A549 (cell line): ENCODE measurements at regions not wholly inside any gene's neighbourhood (a gene's known extent, or its start where the extent isn't known, plus 50 kb on each side); places are given as distances from the start of the nearest gene placed in this dataset.

Experiments
- CEBPB ChIP-seq, 2 experiments: fragments of >200 bp in 1 of 2; sonication (Bioruptor Twin) in 1 of 2; formaldehyde crosslinking in 1 of 2; IDR thresholded peaks; 2 replicates each; pipeline ENCODE4 v1.6.1; 2012 to 2016
- EP300 ChIP-seq, 2 experiments: fragments of >200 bp; sonication (Bioruptor Twin); formaldehyde crosslinking; IDR thresholded peaks; 2 replicates in 1 of 2; 3 replicates in 1 of 2; pipeline ENCODE4 v1.6.1; 2016 to 2017
- ESRRA ChIP-seq: fragments of 150-350 bp; IDR thresholded peaks from 2 replicates; pipeline ENCODE4 v1.6.1; 2014; ENCODE audit warnings: mild to moderate bottlenecking, low read length, borderline replicate concordance
- HOXA7 ChIP-seq: fragments of 250-450 bp; sonication (Bioruptor Pico); IDR thresholded peaks from 2 replicates; pipeline ENCODE4 v1.5.0; 2020; ENCODE audit warnings: mild to moderate bottlenecking, moderate library complexity
- KDM5A ChIP-seq: fragments of 200-600 bp; sonication (generic); IDR thresholded peaks from 2 replicates; pipeline ENCODE4 v1.6.1; 2016; ENCODE audit warnings: antibody characterized with exemption, mild to moderate bottlenecking
- MAFK ChIP-seq: fragments of 450-650 bp; IDR thresholded peaks from 2 replicates; pipeline ENCODE4 v1.6.1; 2014; ENCODE audit not compliant: partially characterized antibody
- MAX ChIP-seq: IDR thresholded peaks from 2 replicates; pipeline ENCODE4 v1.6.1; 2012
- PBX3 ChIP-seq: IDR thresholded peaks from 2 replicates; pipeline ENCODE4 v1.6.1; 2012
- PHF8 ChIP-seq: fragments of 200-600 bp; sonication (generic); IDR thresholded peaks from 2 replicates; pipeline ENCODE4 v1.6.1; 2016; ENCODE audit warnings: low read depth, mild to moderate bottlenecking, antibody characterized with exemption, moderate library complexity, borderline replicate concordance
- POLR2A ChIP-seq: IDR thresholded peaks from 2 replicates; pipeline ENCODE4 v1.6.1; 2012; ENCODE audit warnings: mild to moderate bottlenecking, low read length
- RFX5 ChIP-seq: fragments of 450-650 bp; IDR thresholded peaks from 2 replicates; pipeline ENCODE4 v1.7.1; 2014; ENCODE audit warnings: antibody characterized with exemption, mild to moderate bottlenecking, moderate library complexity
- TF ChIP-seq, protein P1 (sequence below): fragments of >200 bp; sonication (Bioruptor Twin); formaldehyde crosslinking; IDR thresholded peaks from 3 replicates; pipeline ENCODE4 v1.5.1; 2016
- TF ChIP-seq, protein P2 (sequence below): fragments of 200-600 bp; sonication (generic); IDR thresholded peaks from 2 replicates; pipeline ENCODE4 v1.6.1; 2016; ENCODE audit warnings: antibody characterized with exemption, mild to moderate bottlenecking, moderate library complexity

DNA sequence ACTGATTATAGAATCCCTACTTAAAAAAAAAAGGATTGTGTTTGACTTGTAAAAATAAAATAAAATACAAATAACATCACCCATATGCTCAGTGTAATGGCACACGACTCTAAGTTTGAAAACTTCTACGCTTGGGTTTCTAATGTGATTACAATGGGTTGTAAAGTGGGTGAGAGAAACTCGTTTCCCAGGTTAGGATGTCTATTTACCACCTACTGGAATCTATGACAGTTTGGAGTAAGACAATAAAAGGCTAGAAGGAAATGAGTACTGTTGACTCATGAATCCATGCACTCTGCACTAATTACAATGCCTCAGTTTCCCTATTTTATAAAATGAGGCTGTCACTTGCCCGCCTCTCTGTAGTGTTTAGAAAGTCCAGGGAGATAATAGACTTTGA lies 204.0 kb upstream of the FOXN2 start:
- no peak for TF ChIP-seq MAX
- TF ChIP-seq, protein P1, sequence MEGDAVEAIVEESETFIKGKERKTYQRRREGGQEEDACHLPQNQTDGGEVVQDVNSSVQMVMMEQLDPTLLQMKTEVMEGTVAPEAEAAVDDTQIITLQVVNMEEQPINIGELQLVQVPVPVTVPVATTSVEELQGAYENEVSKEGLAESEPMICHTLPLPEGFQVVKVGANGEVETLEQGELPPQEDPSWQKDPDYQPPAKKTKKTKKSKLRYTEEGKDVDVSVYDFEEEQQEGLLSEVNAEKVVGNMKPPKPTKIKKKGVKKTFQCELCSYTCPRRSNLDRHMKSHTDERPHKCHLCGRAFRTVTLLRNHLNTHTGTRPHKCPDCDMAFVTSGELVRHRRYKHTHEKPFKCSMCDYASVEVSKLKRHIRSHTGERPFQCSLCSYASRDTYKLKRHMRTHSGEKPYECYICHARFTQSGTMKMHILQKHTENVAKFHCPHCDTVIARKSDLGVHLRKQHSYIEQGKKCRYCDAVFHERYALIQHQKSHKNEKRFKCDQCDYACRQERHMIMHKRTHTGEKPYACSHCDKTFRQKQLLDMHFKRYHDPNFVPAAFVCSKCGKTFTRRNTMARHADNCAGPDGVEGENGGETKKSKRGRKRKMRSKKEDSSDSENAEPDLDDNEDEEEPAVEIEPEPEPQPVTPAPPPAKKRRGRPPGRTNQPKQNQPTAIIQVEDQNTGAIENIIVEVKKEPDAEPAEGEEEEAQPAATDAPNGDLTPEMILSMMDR, result no peak
- no peak for TF ChIP-seq RFX5
- no peak for TF ChIP-seq ESRRA
- TF ChIP-seq PBX3, result no peak
- TF ChIP-seq CEBPB (IDR thresholded peaks at IDR 0.05), result no peak
- TF ChIP-seq HOXA7 (CRISPR knock-in tag), result no peak
- no peak for TF ChIP-seq PHF8
- no peak for TF ChIP-seq KDM5A
- TF ChIP-seq, protein P2, sequence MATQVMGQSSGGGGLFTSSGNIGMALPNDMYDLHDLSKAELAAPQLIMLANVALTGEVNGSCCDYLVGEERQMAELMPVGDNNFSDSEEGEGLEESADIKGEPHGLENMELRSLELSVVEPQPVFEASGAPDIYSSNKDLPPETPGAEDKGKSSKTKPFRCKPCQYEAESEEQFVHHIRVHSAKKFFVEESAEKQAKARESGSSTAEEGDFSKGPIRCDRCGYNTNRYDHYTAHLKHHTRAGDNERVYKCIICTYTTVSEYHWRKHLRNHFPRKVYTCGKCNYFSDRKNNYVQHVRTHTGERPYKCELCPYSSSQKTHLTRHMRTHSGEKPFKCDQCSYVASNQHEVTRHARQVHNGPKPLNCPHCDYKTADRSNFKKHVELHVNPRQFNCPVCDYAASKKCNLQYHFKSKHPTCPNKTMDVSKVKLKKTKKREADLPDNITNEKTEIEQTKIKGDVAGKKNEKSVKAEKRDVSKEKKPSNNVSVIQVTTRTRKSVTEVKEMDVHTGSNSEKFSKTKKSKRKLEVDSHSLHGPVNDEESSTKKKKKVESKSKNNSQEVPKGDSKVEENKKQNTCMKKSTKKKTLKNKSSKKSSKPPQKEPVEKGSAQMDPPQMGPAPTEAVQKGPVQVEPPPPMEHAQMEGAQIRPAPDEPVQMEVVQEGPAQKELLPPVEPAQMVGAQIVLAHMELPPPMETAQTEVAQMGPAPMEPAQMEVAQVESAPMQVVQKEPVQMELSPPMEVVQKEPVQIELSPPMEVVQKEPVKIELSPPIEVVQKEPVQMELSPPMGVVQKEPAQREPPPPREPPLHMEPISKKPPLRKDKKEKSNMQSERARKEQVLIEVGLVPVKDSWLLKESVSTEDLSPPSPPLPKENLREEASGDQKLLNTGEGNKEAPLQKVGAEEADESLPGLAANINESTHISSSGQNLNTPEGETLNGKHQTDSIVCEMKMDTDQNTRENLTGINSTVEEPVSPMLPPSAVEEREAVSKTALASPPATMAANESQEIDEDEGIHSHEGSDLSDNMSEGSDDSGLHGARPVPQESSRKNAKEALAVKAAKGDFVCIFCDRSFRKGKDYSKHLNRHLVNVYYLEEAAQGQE, result no peak
- no peak for TF ChIP-seq EP300 (IDR thresholded peaks at IDR 0.05)
- no peak for TF ChIP-seq POLR2A
- no peak for TF ChIP-seq MAFK
